ENCODE measurements at regions not wholly inside any gene's neighbourhood (a gene's known extent, or its start where the extent isn't known, plus 50 kb on each side); places are given as distances from the start of the nearest gene placed in this dataset.

DNA sequence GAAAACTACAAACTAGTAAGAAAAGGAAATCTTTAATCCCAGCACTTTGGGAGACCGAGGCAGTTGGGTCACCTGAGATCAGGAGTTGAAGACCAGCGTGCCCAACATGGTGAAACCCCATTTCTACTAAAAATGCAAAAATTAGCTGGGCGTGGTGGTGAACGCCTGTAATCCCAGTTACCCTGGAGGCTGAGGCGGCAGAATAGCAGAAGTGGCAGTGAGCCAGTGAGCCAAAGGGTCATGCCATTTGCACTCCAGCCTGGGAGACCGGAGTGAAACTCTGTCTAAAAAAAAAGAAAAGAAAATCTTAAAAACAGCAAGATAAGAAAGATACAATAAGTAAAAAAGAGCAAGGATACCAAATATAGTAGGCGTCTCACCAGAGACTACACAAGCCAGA is 502.9 kb upstream of the ID2 start:
- Histone ChIP-seq H3K4me1 (ENCODE audit: insufficient read depth, insufficient read length) (no peaks in the 10 kb centered on the region), H3K27me3 (ENCODE audit: insufficient read depth, insufficient read length) (no peaks in the 10 kb centered on the region), H3K4me3 (ENCODE audit: insufficient read length, low read depth) (no peak overlapping the region), H3K9me3 (ENCODE audit: insufficient read depth, low read length) (no peaks in the 10 kb centered on the region), H3K9ac (ENCODE audit: insufficient read length, low read depth) (no peak overlapping the region), H3K36me3 (ENCODE audit: insufficient read depth, insufficient read length, low read length) (no peaks in the 10 kb centered on the region)
- DNase-seq (ENCODE audit: low read depth, low spot score): no peak
- TF ChIP-seq YY1 (IDR thresholded peaks at IDR 0.05; ENCODE audit: insufficient read depth, insufficient read length) (no peak), ZNF274 (IDR thresholded peaks at IDR 0.05; ENCODE audit: low read depth, low read length) (no peak), SUZ12 (IDR thresholded peaks at IDR 0.05; ENCODE audit: extremely low read depth, insufficient read depth, insufficient read length) (no peak)

DNA sequence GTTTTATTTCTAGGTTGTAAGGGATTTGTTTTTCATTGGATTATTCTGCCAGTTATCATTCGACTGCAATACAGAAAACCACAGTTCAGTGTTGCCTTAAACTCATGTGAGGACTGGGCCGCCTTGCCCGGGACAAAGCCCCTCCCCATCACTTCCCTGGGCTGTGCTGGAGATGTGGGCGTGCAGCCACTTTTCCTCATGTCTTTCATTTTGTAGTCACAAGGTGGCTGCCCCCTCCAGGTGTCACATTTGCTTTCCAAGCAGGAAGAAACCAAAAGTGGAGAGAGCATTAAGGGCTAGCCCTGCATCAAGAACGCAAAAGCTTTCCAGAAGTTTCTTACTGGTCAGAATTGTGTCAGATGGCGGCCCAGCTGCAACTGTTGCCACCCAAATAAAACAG is 492.5 kb upstream of the ID2 start:
- H3K4me1 ChIP-seq (ENCODE audit: insufficient read depth, insufficient read length): peaks cover 2% of the 10 kb centered on the region
- no peaks in the 10 kb centered on the region for H3K36me3 ChIP-seq (ENCODE audit: insufficient read depth, insufficient read length, low read length)
- H3K9me3 ChIP-seq (ENCODE audit: insufficient read depth, low read length): no peaks in the 10 kb centered on the region
- no peak for TF ChIP-seq ZNF274 (IDR thresholded peaks at IDR 0.05; ENCODE audit: low read depth, low read length)
- no peak for TF ChIP-seq YY1 (IDR thresholded peaks at IDR 0.05; ENCODE audit: insufficient read depth, insufficient read length)
- TF ChIP-seq SUZ12 (IDR thresholded peaks at IDR 0.05; ENCODE audit: extremely low read depth, insufficient read depth, insufficient read length): no peak
- H3K9ac ChIP-seq (ENCODE audit: insufficient read length, low read depth): no peak overlapping the region
- H3K27me3 ChIP-seq (ENCODE audit: insufficient read depth, insufficient read length): no peaks in the 10 kb centered on the region
- no peak overlapping the region for H3K4me3 ChIP-seq (ENCODE audit: insufficient read length, low read depth)
- DNase-seq (ENCODE audit: low read depth, low spot score): no peak

- no peaks in the 10 kb centered on the region for H3K27me3 ChIP-seq (ENCODE audit: insufficient read depth, insufficient read length)
- no peaks in the 10 kb centered on the region for H3K36me3 ChIP-seq (ENCODE audit: insufficient read depth, insufficient read length, low read length)
- H3K4me1 ChIP-seq (ENCODE audit: insufficient read depth, insufficient read length): peaks cover 2% of the 10 kb centered on the region
- no peak overlapping the region for H3K4me3 ChIP-seq (ENCODE audit: insufficient read length, low read depth)
- no peak overlapping the region for H3K9ac ChIP-seq (ENCODE audit: insufficient read length, low read depth)
- DNase-seq (ENCODE audit: low read depth, low spot score): no peak
- H3K9me3 ChIP-seq (ENCODE audit: insufficient read depth, low read length): no peaks in the 10 kb centered on the region
- no peak for TF ChIP-seq SUZ12 (IDR thresholded peaks at IDR 0.05; ENCODE audit: extremely low read depth, insufficient read depth, insufficient read length)
- TF ChIP-seq ZNF274 (IDR thresholded peaks at IDR 0.05; ENCODE audit: low read depth, low read length): no peak
These were observed 491.6 kb upstream of the ID2 start for GRCh38 chr2:8190279-8190678.

DNA sequence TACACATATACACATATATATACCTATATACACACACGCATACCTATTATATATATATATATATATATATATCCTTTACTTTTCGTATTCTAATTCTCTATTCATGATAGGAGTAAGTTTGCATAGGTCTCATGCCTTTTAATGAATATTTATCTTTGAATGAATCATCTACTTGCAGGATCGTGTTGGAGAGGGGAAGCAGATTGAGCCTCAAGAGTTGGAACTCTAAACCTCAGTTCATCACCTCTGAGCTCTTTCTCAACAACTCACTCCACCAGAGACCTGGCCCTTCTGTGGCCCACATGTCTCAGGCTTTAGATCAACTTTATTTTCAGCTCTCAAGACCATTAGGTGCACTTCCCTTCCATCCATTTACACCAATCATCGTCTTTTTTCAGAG is 490.4 kb upstream of the ID2 start:
- no peak overlapping the region for H3K4me3 ChIP-seq (ENCODE audit: insufficient read length, low read depth)
- no peaks in the 10 kb centered on the region for H3K36me3 ChIP-seq (ENCODE audit: insufficient read depth, insufficient read length, low read length)
- H3K9me3 ChIP-seq (ENCODE audit: insufficient read depth, low read length): no peaks in the 10 kb centered on the region
- TF ChIP-seq ZNF274 (IDR thresholded peaks at IDR 0.05; ENCODE audit: low read depth, low read length) (no peak), SUZ12 (IDR thresholded peaks at IDR 0.05; ENCODE audit: extremely low read depth, insufficient read depth, insufficient read length) (no peak), YY1 (IDR thresholded peaks at IDR 0.05; ENCODE audit: insufficient read depth, insufficient read length) (no peak)
- H3K27me3 ChIP-seq (ENCODE audit: insufficient read depth, insufficient read length): no peaks in the 10 kb centered on the region
- no peak for DNase-seq (ENCODE audit: low read depth, low spot score)
- H3K9ac ChIP-seq (ENCODE audit: insufficient read length, low read depth): no peak overlapping the region
- peaks cover 2% of the 10 kb centered on the region for H3K4me1 ChIP-seq (ENCODE audit: insufficient read depth, insufficient read length)

DNA sequence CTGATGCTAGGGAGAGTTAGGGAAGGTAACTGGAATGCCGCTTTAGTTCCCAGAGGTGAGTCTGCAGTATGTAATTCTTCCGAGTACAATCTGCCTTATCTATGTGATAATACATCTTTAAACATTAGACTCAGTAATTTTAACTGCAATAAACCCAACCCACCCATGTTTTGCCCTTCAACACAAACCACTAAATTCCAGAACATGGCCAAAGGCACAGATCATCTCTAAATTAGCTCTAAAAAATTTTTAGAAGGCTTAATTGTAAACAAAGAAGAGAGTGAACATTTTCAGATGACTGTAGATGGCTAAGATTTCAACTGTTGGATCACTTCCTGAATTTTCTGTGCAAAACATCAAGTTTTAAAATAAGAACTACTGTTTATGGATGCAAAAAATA is 488.7 kb upstream of the ID2 start:
- H3K4me1 ChIP-seq (ENCODE audit: insufficient read depth, insufficient read length): peaks cover 2% of the 10 kb centered on the region
- no peak overlapping the region for H3K9ac ChIP-seq (ENCODE audit: insufficient read length, low read depth)
- TF ChIP-seq ZNF274 (IDR thresholded peaks at IDR 0.05; ENCODE audit: low read depth, low read length) (no peak), SUZ12 (IDR thresholded peaks at IDR 0.05; ENCODE audit: extremely low read depth, insufficient read depth, insufficient read length) (no peak), YY1 (IDR thresholded peaks at IDR 0.05; ENCODE audit: insufficient read depth, insufficient read length) (no peak)
- H3K9me3 ChIP-seq (ENCODE audit: insufficient read depth, low read length): no peaks in the 10 kb centered on the region
- no peaks in the 10 kb centered on the region for H3K27me3 ChIP-seq (ENCODE audit: insufficient read depth, insufficient read length)
- no peak for DNase-seq (ENCODE audit: low read depth, low spot score)
- no peaks in the 10 kb centered on the region for H3K36me3 ChIP-seq (ENCODE audit: insufficient read depth, insufficient read length, low read length)
- H3K4me3 ChIP-seq (ENCODE audit: insufficient read length, low read depth): no peak overlapping the region

DNA sequence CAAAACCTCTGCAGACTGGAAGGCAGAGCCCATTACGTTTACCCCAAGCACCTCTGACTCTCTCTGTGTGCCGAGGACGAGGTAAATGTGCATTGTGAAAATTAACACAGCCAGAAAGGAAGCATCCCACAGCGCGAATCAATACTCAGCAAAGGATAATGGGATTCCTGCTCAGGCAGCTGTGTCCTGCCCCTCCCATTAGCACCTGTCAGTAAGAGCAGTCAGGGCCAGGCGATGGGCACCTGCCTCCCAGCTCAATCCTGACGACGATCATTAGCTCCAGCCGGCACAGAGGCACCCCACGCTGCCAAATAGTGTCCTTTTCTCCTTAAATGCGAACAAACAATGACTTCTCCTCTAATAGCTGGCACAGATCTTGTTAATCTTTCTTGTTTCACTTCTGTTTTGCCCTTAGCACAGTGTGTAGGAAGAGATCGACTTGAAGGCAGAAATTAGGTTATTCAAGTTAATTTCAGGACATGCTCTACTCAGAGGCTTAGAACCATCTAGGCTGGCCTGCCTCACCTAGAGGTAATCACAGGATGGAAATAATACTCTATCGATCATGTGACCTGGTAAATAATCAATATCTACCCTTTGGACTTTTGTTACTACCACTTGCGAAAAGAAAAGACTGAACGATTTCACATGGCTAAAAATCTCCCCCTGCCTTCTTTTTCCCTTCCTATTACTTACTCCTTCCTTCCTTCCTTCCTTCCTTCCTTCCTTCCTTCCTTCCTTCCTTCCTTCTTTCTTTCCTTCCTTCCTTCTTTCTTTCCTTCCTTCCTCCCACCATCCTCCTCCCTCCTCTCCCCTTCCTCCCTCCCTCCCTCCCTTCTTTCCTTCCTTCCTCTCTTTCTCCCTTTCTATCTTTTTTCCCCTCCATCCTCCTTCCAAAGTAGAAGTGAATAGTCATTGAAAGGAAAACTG is 487.9 kb upstream of the ID2 start:
- no peaks in the 10 kb centered on the region for H3K27me3 ChIP-seq (ENCODE audit: insufficient read depth, insufficient read length)
- no peaks in the 10 kb centered on the region for H3K36me3 ChIP-seq (ENCODE audit: insufficient read depth, insufficient read length, low read length)
- H3K9me3 ChIP-seq (ENCODE audit: insufficient read depth, low read length): no peaks in the 10 kb centered on the region
- H3K9ac ChIP-seq (ENCODE audit: insufficient read length, low read depth): no peak overlapping the region
- no peak overlapping the region for H3K4me3 ChIP-seq (ENCODE audit: insufficient read length, low read depth)
- no peak for DNase-seq (ENCODE audit: low read depth, low spot score)
- no peak for TF ChIP-seq YY1 (IDR thresholded peaks at IDR 0.05; ENCODE audit: insufficient read depth, insufficient read length)
- no peak for TF ChIP-seq ZNF274 (IDR thresholded peaks at IDR 0.05; ENCODE audit: low read depth, low read length)
- no peak for TF ChIP-seq SUZ12 (IDR thresholded peaks at IDR 0.05; ENCODE audit: extremely low read depth, insufficient read depth, insufficient read length)
- peaks cover 2% of the 10 kb centered on the region for H3K4me1 ChIP-seq (ENCODE audit: insufficient read depth, insufficient read length)

- no peak for DNase-seq (ENCODE audit: low read depth, low spot score)
- H3K9me3 ChIP-seq (ENCODE audit: insufficient read depth, low read length): no peaks in the 10 kb centered on the region
- H3K4me1 ChIP-seq (ENCODE audit: insufficient read depth, insufficient read length): peaks cover 2% of the 10 kb centered on the region
- TF ChIP-seq SUZ12 (IDR thresholded peaks at IDR 0.05; ENCODE audit: extremely low read depth, insufficient read depth, insufficient read length) (no peak), ZNF274 (IDR thresholded peaks at IDR 0.05; ENCODE audit: low read depth, low read length) (no peak), YY1 (IDR thresholded peaks at IDR 0.05; ENCODE audit: insufficient read depth, insufficient read length) (no peak)
- H3K36me3 ChIP-seq (ENCODE audit: insufficient read depth, insufficient read length, low read length): no peaks in the 10 kb centered on the region
- H3K27me3 ChIP-seq (ENCODE audit: insufficient read depth, insufficient read length): no peaks in the 10 kb centered on the region
- H3K9ac ChIP-seq (ENCODE audit: insufficient read length, low read depth): no peak overlapping the region
- no peak overlapping the region for H3K4me3 ChIP-seq (ENCODE audit: insufficient read length, low read depth)
These were observed 486.1 kb upstream of the ID2 start for GRCh38 chr2:8195784-8196183.

All from NT2/D1 (cell line).